Transverse colon (tissue), 4 donors: ENCODE measurements at regions not wholly inside any gene's neighbourhood (a gene's known extent, or its start where the extent isn't known, plus 50 kb on each side); places are given as distances from the start of the nearest gene placed in this dataset.

Experiments used
- CTCF ChIP-seq, 5 experiments: fragments of 200-600 bp in 3 of 5; fragments of 450-650 bp in 2 of 5; sonication (generic) in 3 of 5; IDR thresholded peaks; 1 replicate in 2 of 5; 2 replicates in 3 of 5; pipeline ENCODE4 v1.5.1; 2016 to 2017; ENCODE audit warnings: antibody characterized with exemption in 5 of 5, inconsistent platforms in 3 of 5, mild to moderate bottlenecking in 2 of 5, moderate library complexity in 1 of 5
- EP300 ChIP-seq: sonication (generic); formaldehyde crosslinking; IDR thresholded peaks from one replicate; pipeline ENCODE4 v1.6.1; 2017; ENCODE audit warnings: antibody characterized with exemption, low read depth
- POLR2A ChIP-seq: fragments of 450-650 bp; IDR thresholded peaks from one replicate; pipeline ENCODE4 v1.6.1; 2016; ENCODE audit warnings: antibody characterized with exemption, mild to moderate bottlenecking, moderate library complexity
- POLR2AphosphoS5 ChIP-seq, 3 donors: sonication (generic); formaldehyde crosslinking; IDR thresholded peaks; one replicate each; pipeline ENCODE4 v1.6.1; 2016; ENCODE audit warnings: antibody characterized with exemption in 3 of 3

GRCh38 chr15:45854455-45855202 is 219.8 kb downstream of the SQOR start:
- TF ChIP-seq CTCF (IDR thresholded peaks at IDR 0.05), result no peak
- no peak for TF ChIP-seq POLR2A
- no peak for TF ChIP-seq EP300
- TF ChIP-seq POLR2AphosphoS5 (IDR thresholded peaks at IDR 0.05), result no peak
